Lower leg skin (tissue), 4 donors: ENCODE measurements at regions not wholly inside any gene's neighbourhood (a gene's known extent, or its start where the extent isn't known, plus 50 kb on each side); places are given as distances from the start of the nearest gene placed in this dataset.
A peak's percentile ranks its signal among the peaks of the same experiment; 100 is the strongest.

Experiments
- DNase-seq, 2 donors: peaks; one replicate each; pipeline ENCODE4 v3.0.0-alpha.2; 2019; ENCODE audit warnings: low spot score in 2 of 2
- H3K4me3 ChIP-seq: fragments of 200-600 bp; sonication (generic); 2 replicates; pipeline ENCODE4 v1.5.1; 2017; ENCODE audit warnings: mild to moderate bottlenecking, low read depth; ENCODE audit not compliant: poor library complexity, severe bottlenecking
- POLR2A ChIP-seq, 2 donors: fragments of 450-650 bp; IDR thresholded peaks; one replicate each; pipeline ENCODE4 v1.6.1; 2016 to 2017; ENCODE audit warnings: antibody characterized with exemption in 2 of 2, mild to moderate bottlenecking in 1 of 2, moderate library complexity in 1 of 2
- WGBS, 2 donors: methylation state at CpG; one replicate each; pipeline ENCODE4 v1.1.5; 2018; 5-methylcytosine and 5-hydroxymethylcytosine counted together
- intact Hi-C: fragments of 100-400 bp; cut with DNase I; formaldehyde crosslinking; loops from one replicate; pipeline ENCODE4 v1.15.0; 2023; ENCODE audit warnings: low total_unique reads
- TF ChIP-seq, protein P1 (sequence below), 3 donors: fragments of 450-650 bp; IDR thresholded peaks; one replicate each; pipeline ENCODE4 v1.5.1; 2016; ENCODE audit warnings: antibody characterized with exemption in 3 of 3, mild to moderate bottlenecking in 3 of 3, moderate library complexity in 2 of 3

DNA sequence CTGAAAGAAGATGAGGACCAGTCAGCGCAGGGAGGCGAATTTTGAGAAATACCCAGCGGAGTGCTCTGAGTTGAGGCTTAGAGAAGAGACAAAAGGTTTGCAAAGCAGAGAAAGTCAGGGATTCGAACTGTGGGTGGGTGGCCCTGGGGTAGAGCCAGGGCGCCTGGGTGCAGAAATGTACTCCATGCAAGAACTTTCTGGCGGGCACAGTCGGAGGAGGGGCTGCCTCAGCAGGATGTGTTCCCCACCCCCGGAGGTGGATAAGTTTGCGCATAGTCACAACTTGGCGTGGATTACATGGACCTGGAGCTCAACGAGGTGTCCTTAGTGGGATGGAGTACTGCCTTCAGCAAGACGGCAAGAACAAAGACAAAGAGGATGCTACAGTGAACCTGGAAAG lies 117.3 kb upstream of the ALDH1A3 start:
- peak in 1 of 2 donors; percentile 78 for DNase-seq
- intact Hi-C loops: no loop called here
- no peak overlapping the region for H3K4me3 ChIP-seq
- 84 to 85% methylated on average over 12 of the region's 12 CpGs for WGBS, 2 donors
- no peak for TF ChIP-seq POLR2A (IDR thresholded peaks at IDR 0.05)
- TF ChIP-seq, protein P1, sequence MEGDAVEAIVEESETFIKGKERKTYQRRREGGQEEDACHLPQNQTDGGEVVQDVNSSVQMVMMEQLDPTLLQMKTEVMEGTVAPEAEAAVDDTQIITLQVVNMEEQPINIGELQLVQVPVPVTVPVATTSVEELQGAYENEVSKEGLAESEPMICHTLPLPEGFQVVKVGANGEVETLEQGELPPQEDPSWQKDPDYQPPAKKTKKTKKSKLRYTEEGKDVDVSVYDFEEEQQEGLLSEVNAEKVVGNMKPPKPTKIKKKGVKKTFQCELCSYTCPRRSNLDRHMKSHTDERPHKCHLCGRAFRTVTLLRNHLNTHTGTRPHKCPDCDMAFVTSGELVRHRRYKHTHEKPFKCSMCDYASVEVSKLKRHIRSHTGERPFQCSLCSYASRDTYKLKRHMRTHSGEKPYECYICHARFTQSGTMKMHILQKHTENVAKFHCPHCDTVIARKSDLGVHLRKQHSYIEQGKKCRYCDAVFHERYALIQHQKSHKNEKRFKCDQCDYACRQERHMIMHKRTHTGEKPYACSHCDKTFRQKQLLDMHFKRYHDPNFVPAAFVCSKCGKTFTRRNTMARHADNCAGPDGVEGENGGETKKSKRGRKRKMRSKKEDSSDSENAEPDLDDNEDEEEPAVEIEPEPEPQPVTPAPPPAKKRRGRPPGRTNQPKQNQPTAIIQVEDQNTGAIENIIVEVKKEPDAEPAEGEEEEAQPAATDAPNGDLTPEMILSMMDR (IDR thresholded peaks at IDR 0.05): no peak

DNA sequence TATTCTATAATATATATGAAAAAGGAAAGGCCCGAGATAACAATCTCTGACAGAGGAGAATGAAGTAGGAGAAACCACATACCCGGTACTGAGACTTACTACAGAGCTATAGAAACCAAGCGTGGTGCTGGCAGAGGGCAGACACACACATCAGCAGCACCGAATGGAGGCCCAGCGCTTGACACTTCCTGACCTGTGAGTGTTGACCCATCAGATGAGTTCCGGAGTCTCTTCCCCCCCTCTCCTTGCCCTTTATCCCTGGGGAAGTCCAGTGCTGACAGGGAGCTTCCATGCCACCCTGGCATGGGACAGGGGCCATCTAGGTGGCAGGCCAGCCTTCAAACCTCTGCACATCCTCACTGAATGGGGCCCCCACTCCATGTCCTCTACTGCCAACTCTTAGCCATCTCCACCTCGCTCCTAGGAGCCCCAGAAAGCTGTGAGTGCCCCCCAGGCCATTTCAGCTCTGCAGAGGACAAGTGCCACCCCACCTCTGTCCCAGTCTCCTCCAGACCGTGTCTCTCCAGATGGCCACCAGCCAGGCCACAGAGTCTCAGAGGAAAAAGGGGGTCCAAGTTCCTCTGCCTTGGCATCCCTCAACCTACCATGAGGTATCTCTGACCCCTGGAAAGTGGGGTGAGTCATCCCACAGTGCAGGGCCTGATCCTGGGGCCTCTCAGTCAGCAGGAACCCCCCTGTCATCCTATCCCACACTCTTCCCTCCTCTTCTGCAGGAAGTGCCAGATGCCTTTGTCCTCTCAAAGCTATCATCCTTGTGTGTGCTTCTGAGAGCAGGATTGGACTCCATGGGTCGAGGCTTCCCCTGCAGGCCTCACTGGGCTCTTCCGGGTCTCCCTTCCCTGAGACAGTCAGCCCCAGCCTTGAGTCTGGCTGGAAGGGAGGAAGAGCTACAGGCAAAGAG lies 116.5 kb upstream of the ALDH1A3 start:
- no peak overlapping the region for H3K4me3 ChIP-seq
- intact Hi-C loops: no loop called here
- TF ChIP-seq, protein P1 (IDR thresholded peaks at IDR 0.05): no peak
- TF ChIP-seq POLR2A (IDR thresholded peaks at IDR 0.05): no peak
- peak; percentile 13 to 75 for DNase-seq
- WGBS, 2 donors: 81 to 90% methylated on average over 10 of the region's 10 CpGs

DNA sequence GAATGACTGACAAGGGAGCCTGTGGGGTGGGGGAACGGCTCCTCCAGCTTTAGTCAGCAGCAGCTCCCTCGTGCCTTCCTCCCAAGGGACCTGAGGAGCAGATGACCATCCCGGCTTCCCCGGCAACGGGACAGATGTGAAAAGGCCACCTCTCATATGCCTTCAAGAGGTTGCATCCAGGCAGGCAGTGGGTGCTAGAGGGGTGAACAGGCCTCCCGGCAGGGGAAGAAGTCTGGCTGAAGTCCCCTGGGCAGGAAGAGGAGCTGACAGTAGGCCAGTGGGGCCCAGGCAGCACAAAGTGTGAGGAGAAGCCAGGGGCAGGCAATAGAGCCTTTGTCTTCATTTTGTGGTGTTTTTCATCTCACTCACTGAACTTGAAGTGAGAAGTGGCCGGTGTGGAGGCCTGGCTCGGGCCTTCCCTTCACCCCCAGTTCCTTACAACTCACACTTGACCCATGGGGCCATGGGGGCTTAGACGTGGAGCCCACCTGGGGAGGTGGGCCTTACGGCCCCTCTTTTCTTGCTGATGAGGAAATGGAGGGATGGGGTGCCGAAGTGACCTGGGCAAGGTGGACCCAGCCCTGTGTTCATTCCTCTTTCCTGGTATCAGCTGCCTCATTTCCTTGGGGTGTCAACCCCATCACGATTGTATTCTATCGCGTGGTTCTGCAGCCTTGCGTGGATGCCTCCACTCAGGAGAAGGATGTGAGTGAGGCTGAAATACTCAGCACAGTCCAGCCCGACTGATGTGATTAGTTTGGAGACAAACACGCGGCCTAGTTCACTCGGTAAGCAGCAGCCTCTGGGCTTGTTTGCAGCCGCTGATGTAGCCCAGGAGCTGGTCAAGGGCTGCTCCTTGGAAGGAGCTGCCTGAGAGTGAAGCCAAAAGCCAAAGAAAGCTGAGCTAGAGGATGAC lies 115.5 kb upstream of the ALDH1A3 start:
- intact Hi-C loops: no loop called here
- TF ChIP-seq, protein P1 (IDR thresholded peaks at IDR 0.05): no peak
- TF ChIP-seq POLR2A (IDR thresholded peaks at IDR 0.05): no peak
- DNase-seq: peak in 1 of 2 donors; percentile 82
- H3K4me3 ChIP-seq: no peak overlapping the region
- 84 to 86% methylated on average over 19 to 20 of the region's 20 CpGs for whole genome bisulfite sequencing, 2 donors

DNA sequence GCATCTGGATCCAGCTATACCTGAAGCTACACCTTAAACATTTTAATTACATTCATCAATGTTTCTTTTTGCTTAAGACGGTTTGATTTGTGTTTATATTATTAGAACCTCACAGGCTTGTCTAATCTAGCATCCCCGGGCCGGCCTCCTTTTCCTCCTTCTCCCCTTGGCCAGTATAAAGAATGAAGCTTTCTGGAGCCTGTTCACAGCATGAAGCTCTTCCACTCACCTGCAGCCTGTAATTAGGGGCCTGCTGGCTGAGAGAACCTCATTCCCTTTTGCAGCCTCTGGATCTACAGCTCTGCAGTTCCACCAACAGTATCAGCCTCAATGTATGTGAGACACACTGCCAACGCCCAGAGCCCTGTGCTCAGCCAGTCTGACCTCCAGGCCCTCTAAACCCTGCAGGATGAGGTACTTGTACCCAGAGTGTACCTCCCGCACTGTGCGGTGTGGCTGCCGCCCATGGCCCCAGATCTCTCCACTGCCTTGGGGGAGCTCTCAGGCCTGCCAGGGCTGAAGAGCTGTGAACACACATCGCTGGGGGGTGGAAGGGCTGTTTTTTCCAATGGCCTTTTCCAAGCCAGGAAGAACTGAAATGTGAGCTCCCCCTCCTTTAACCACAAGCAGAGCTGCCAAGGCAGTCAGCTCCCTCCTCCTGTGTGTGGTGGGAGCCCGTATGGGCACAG lies 114.7 kb upstream of the ALDH1A3 start:
- peak in 1 of 2 donors; percentile 73 for DNase-seq
- no peak for TF ChIP-seq POLR2A (IDR thresholded peaks at IDR 0.05)
- TF ChIP-seq, protein P1 (IDR thresholded peaks at IDR 0.05): no peak
- intact Hi-C loops: no loop called here
- 64 to 65% methylated on average over 9 of the region's 9 CpGs for WGBS, 2 donors
- no peak overlapping the region for H3K4me3 ChIP-seq

DNA sequence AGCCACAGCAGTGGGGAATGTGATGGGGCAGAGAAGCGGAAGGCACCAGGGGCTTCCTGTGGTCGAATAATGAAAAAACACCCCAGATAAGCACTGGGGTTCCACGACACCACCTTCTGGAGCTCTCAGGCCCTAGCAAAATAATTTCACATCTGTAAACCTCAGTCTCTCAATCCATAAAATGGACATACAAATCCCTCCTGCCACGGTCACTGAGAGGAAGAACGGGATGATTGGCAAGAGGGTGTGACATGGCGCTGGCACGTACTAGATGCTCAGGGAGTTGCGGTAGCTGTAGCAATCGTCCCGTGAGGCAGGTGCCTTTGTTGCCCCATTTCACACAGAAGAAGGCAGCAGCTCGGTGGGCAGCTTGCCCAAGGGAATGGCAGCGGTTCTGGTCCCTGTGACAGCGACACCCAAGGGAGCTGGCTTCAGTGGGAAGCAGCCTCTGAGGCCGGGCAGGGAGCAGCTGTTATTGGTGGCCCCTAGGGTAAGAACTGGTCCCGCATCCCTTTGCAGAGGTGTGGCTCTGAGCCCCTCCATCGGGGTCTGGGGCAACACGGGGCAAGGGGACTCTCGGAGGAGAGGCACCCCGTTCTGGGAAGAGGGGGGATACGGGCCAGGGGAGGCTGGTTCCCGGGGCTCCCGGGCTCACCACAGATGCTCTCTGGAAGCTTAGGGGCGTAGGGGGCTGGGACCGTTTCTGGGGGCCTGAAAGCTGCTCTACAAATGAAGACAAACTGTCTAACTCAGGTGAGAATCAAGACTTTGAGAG lies 114.0 kb upstream of the ALDH1A3 start:
- H3K4me3 ChIP-seq: no peak overlapping the region
- DNase-seq: peak; percentile 13 to 79
- WGBS, 2 donors: 51 to 56% methylated on average over 22 to 24 of the region's 24 CpGs
- TF ChIP-seq, protein P1 (IDR thresholded peaks at IDR 0.05): no peak
- TF ChIP-seq POLR2A (IDR thresholded peaks at IDR 0.05): no peak
- intact Hi-C loops: no loop called here
